Loucy (cell line): ENCODE measurements at regions not wholly inside any gene's neighbourhood (a gene's known extent, or its start where the extent isn't known, plus 50 kb on each side); places are given as distances from the start of the nearest gene placed in this dataset.

Experiments
- H2AFZ ChIP-seq: fragments of 200-600 bp; sonication (generic); 2 replicates; pipeline ENCODE4 v1.6.0; 2016; ENCODE audit warnings: antibody characterized with exemption, mild to moderate bottlenecking, low read length, moderate library complexity
- H3F3A ChIP-seq: fragments of 200-600 bp; 2 replicates; pipeline ENCODE4 v1.6.0; 2016; ENCODE audit warnings: antibody characterized with exemption, low read depth, mild to moderate bottlenecking
- H3K27me3 ChIP-seq: fragments of 200-600 bp; sonication (generic); 2 replicates; pipeline ENCODE4 v1.6.1; 2014; ENCODE audit warnings: low read length, mild to moderate bottlenecking; ENCODE audit not compliant: insufficient read depth, poor library complexity, severe bottlenecking
- H3K36me3 ChIP-seq: fragments of 200-600 bp; sonication (generic); 2 replicates; pipeline ENCODE4 v1.6.1; 2016; ENCODE audit warnings: low read length; ENCODE audit not compliant: insufficient read depth
- H3K4me1 ChIP-seq: fragments of 200-600 bp; sonication (generic); 2 replicates; pipeline ENCODE4 v1.5.1; 2014; ENCODE audit warnings: low read length, mild to moderate bottlenecking; ENCODE audit not compliant: insufficient read depth, poor library complexity, severe bottlenecking
- H3K4me2 ChIP-seq: fragments of 200-600 bp; sonication (generic); 2 replicates; pipeline ENCODE4 v1.6.0; 2014; ENCODE audit warnings: antibody characterized with exemption, low read length, low read depth, mild to moderate bottlenecking; ENCODE audit not compliant: poor library complexity, severe bottlenecking
- H3K4me3 ChIP-seq: fragments of 200-600 bp; sonication (generic); 2 replicates; pipeline ENCODE4 v1.5.1; 2014; ENCODE audit warnings: low read length, mild to moderate bottlenecking, mixed read lengths; ENCODE audit not compliant: poor library complexity, severe bottlenecking
- H3K79me2 ChIP-seq: fragments of 200-600 bp; sonication (generic); 2 replicates; pipeline ENCODE4 v1.6.1; 2014; ENCODE audit warnings: low read length; ENCODE audit not compliant: insufficient read depth
- H3K9ac ChIP-seq: fragments of 200-600 bp; sonication (generic); 2 replicates; pipeline ENCODE4 v1.6.0; 2014; ENCODE audit warnings: mild to moderate bottlenecking, low read depth, low read length, moderate library complexity; ENCODE audit not compliant: poor library complexity, severe bottlenecking
- H3K9me2 ChIP-seq: fragments of 200-600 bp; sonication (generic); replicated peaks from 2 replicates; pipeline ENCODE4 v1.6.1; 2016; ENCODE audit warnings: low read depth, low read length, mixed read lengths
- H3K9me3 ChIP-seq: fragments of 200-600 bp; sonication (generic); 2 replicates; pipeline ENCODE4 v1.6.1; 2014; ENCODE audit warnings: mild to moderate bottlenecking, antibody characterized with exemption, low read length, low read depth; ENCODE audit not compliant: insufficient read depth
- H4K20me1 ChIP-seq: fragments of 200-600 bp; sonication (generic); 2 replicates; pipeline ENCODE4 v1.6.0; 2014; ENCODE audit warnings: antibody characterized with exemption, low read length, mild to moderate bottlenecking; ENCODE audit not compliant: insufficient read depth, poor library complexity, severe bottlenecking
- CTCF ChIP-seq: fragments of 200-600 bp; sonication (generic); conservative IDR thresholded peaks from 2 replicates; pipeline ENCODE4 v1.5.1; 2014; ENCODE audit warnings: mild to moderate bottlenecking, antibody characterized with exemption, low read length
- EZH2phosphoT487 ChIP-seq: fragments of 200-600 bp; IDR thresholded peaks from 2 replicates; pipeline ENCODE4 v1.6.1; 2018; ENCODE audit warnings: antibody characterized with exemption, mild to moderate bottlenecking, moderate library complexity, borderline replicate concordance

- Histone ChIP-seq H4K20me1 (no peaks in the 10 kb centered on the region), H3K9ac (no peak overlapping the region), H3K4me3 (no peak overlapping the region), H3F3A (no peaks in the 10 kb centered on the region), H3K9me2 (no peaks in the 10 kb centered on the region), H3K27me3 (no peaks in the 10 kb centered on the region), H2AFZ (no peak overlapping the region), H3K36me3 (no peaks in the 10 kb centered on the region), H3K9me3 (no peaks in the 10 kb centered on the region), H3K4me1 (no peaks in the 10 kb centered on the region), H3K79me2 (no peaks in the 10 kb centered on the region), H3K4me2 (no peak overlapping the region)
- no peak for TF ChIP-seq CTCF
- no peak for TF ChIP-seq EZH2phosphoT487
Observed at GRCh38 chr6:92341201-92341600, 1078.2 kb downstream of the EPHA7 start.

GRCh38 chr6:92339936-92340640 is 1079.3 kb downstream of the EPHA7 start:
- H3K4me3 ChIP-seq: no peak overlapping the region
- H3K9ac ChIP-seq: no peak overlapping the region
- H4K20me1 ChIP-seq: no peaks in the 10 kb centered on the region
- TF ChIP-seq EZH2phosphoT487: no peak
- no peak for TF ChIP-seq CTCF
- H2AFZ ChIP-seq: no peak overlapping the region
- no peaks in the 10 kb centered on the region for H3K36me3 ChIP-seq
- H3F3A ChIP-seq: no peaks in the 10 kb centered on the region
- no peaks in the 10 kb centered on the region for H3K9me2 ChIP-seq
- H3K9me3 ChIP-seq: no peaks in the 10 kb centered on the region
- H3K79me2 ChIP-seq: no peaks in the 10 kb centered on the region
- H3K27me3 ChIP-seq: no peaks in the 10 kb centered on the region
- no peaks in the 10 kb centered on the region for H3K4me1 ChIP-seq
- H3K4me2 ChIP-seq: no peak overlapping the region

- no peak overlapping the region for H2AFZ ChIP-seq
- no peak overlapping the region for H3K4me2 ChIP-seq
- H3K9me2 ChIP-seq: no peaks in the 10 kb centered on the region
- H4K20me1 ChIP-seq: no peaks in the 10 kb centered on the region
- H3K4me3 ChIP-seq: no peak overlapping the region
- no peaks in the 10 kb centered on the region for H3K27me3 ChIP-seq
- H3K4me1 ChIP-seq: no peaks in the 10 kb centered on the region
- no peaks in the 10 kb centered on the region for H3K79me2 ChIP-seq
- H3K9ac ChIP-seq: no peak overlapping the region
- no peak for TF ChIP-seq EZH2phosphoT487
- TF ChIP-seq CTCF: no peak
- no peaks in the 10 kb centered on the region for H3K9me3 ChIP-seq
- H3F3A ChIP-seq: no peaks in the 10 kb centered on the region
- H3K36me3 ChIP-seq: no peaks in the 10 kb centered on the region
Observed at GRCh38 chr6:92337571-92337970, 1081.8 kb downstream of the EPHA7 start.
